WTC11 (cell line): ENCODE measurements at regions not wholly inside any gene's neighbourhood (a gene's known extent, or its start where the extent isn't known, plus 50 kb on each side); places are given as distances from the start of the nearest gene placed in this dataset.

Source experiments
- ATAC-seq: fragments of 200-7000 bp; cut with Tn5 transposase; 2 replicates; pipeline ENCODE4 v1.10.0; 2021; ENCODE audit warnings: mild to moderate bottlenecking, moderate library complexity
- CTCF ChIA-PET: fragments of 300-600 bp; sonication (Branson Sonifier 250); formaldehyde crosslinking; loops from one replicate; lab custom pipeline; 2021; ENCODE audit warnings: antibody characterized with exemption; lab: Charles Lee
- POLR2A ChIA-PET: fragments of 350-600 bp; sonication (Branson Sonifier 250); formaldehyde crosslinking; loops from one replicate; lab custom pipeline; 2021; ENCODE audit warnings: antibody characterized with exemption; lab: Charles Lee
- DNase-seq: peaks from one replicate; pipeline ENCODE4 v3.0.0; 2021; ENCODE audit warnings: low spot score
- H3K27ac Mint-ChIP-seq: 2 replicates; pipeline ENCODE4 v1.8.0; 2021; ENCODE audit warnings: mixed read lengths
- H3K27me3 Mint-ChIP-seq: 2 replicates; pipeline ENCODE4 v1.8.0; 2021; ENCODE audit warnings: low read depth, mild to moderate bottlenecking, moderate library complexity, mixed read lengths
- H3K36me3 Mint-ChIP-seq: 2 replicates; pipeline ENCODE4 v1.8.0; 2021; ENCODE audit warnings: mixed read lengths
- H3K4me1 Mint-ChIP-seq: 2 replicates; pipeline ENCODE4 v1.8.0; 2022; ENCODE audit warnings: mixed read lengths
- H3K4me3 Mint-ChIP-seq: 2 replicates; pipeline ENCODE4 v1.8.0; 2021; ENCODE audit warnings: mild to moderate bottlenecking, moderate library complexity, mixed read lengths
- H3K9me3 Mint-ChIP-seq: 2 replicates; pipeline ENCODE4 v1.8.0; 2021; ENCODE audit warnings: mixed read lengths
- EMX1 ChIP-seq: fragments of 250-450 bp; sonication (Bioruptor Pico); IDR thresholded peaks from 2 replicates; pipeline ENCODE4 v1.8.0; 2021; ENCODE audit warnings: mild to moderate bottlenecking
- ESRRA ChIP-seq: sonication (generic); formaldehyde crosslinking; IDR thresholded peaks from 2 replicates; pipeline ENCODE4 v1.8.1; 2022; ENCODE audit warnings: mild to moderate bottlenecking, missing genetic modification reagents, borderline replicate concordance
- FOXP1 ChIP-seq: sonication (generic); formaldehyde crosslinking; IDR thresholded peaks from 2 replicates; pipeline ENCODE4 v1.8.0; 2022; ENCODE audit warnings: missing genetic modification reagents, mild to moderate bottlenecking, moderate library complexity, borderline replicate concordance
- GTF2I ChIP-seq: fragments of 250-450 bp; sonication (Bioruptor Pico); conservative IDR thresholded peaks from 2 replicates; pipeline ENCODE4 v1.4.0; 2021; ENCODE audit warnings: mild to moderate bottlenecking
- IRF2 ChIP-seq: sonication (generic); formaldehyde crosslinking; IDR thresholded peaks from 2 replicates; pipeline ENCODE4 v1.8.0; 2022; ENCODE audit warnings: low read depth, missing genetic modification reagents, borderline replicate concordance
- NFYB ChIP-seq: sonication (generic); formaldehyde crosslinking; conservative IDR thresholded peaks from 2 replicates; pipeline ENCODE4 v1.8.0; 2022; ENCODE audit warnings: low read depth, missing genetic modification reagents
- NR2C2 ChIP-seq: sonication (generic); formaldehyde crosslinking; IDR thresholded peaks from 2 replicates; pipeline ENCODE4 v1.8.0; 2022; ENCODE audit warnings: mild to moderate bottlenecking, missing genetic modification reagents
- PRRX2 ChIP-seq: fragments of 250-450 bp; sonication (Bioruptor Pico); IDR thresholded peaks from 2 replicates; pipeline ENCODE4 v1.8.0; 2021; ENCODE audit warnings: mild to moderate bottlenecking
- TCF7 ChIP-seq: sonication (generic); formaldehyde crosslinking; IDR thresholded peaks from 2 replicates; pipeline ENCODE4 v1.8.0; 2022; ENCODE audit warnings: mild to moderate bottlenecking, low read depth, missing genetic modification reagents, moderate library complexity
- ZNF396 ChIP-seq: fragments of 250-450 bp; sonication (Bioruptor Pico); IDR thresholded peaks from 2 replicates; pipeline ENCODE4 v1.8.0; 2021; ENCODE audit warnings: mild to moderate bottlenecking, moderate library complexity, borderline replicate concordance
- TF ChIP-seq, protein P1 (sequence below): fragments of 250-450 bp; sonication (Bioruptor Pico); conservative IDR thresholded peaks from 2 replicates; pipeline ENCODE4 v1.9.0; 2021; ENCODE audit warnings: mild to moderate bottlenecking
- TF ChIP-seq, protein P2 (sequence below): sonication (generic); formaldehyde crosslinking; IDR thresholded peaks from 2 replicates; pipeline ENCODE4 v1.8.1; 2023; ENCODE audit warnings: mild to moderate bottlenecking, moderate library complexity, missing genetic modification reagents
- TF ChIP-seq, protein P3 (sequence below): sonication (generic); formaldehyde crosslinking; conservative IDR thresholded peaks from 2 replicates; pipeline ENCODE4 v1.8.1; 2023; ENCODE audit warnings: mild to moderate bottlenecking, low read depth, missing genetic modification reagents, moderate library complexity
- TF ChIP-seq, protein P4 (sequence below): sonication (generic); formaldehyde crosslinking; conservative IDR thresholded peaks from 2 replicates; pipeline ENCODE4 v1.8.1; 2022; ENCODE audit warnings: mild to moderate bottlenecking, missing genetic modification reagents
- TF ChIP-seq, protein P5 (sequence below): sonication (generic); formaldehyde crosslinking; IDR thresholded peaks from 2 replicates; pipeline ENCODE4 v1.8.1; 2023; ENCODE audit warnings: mild to moderate bottlenecking, missing genetic modification reagents

DNA sequence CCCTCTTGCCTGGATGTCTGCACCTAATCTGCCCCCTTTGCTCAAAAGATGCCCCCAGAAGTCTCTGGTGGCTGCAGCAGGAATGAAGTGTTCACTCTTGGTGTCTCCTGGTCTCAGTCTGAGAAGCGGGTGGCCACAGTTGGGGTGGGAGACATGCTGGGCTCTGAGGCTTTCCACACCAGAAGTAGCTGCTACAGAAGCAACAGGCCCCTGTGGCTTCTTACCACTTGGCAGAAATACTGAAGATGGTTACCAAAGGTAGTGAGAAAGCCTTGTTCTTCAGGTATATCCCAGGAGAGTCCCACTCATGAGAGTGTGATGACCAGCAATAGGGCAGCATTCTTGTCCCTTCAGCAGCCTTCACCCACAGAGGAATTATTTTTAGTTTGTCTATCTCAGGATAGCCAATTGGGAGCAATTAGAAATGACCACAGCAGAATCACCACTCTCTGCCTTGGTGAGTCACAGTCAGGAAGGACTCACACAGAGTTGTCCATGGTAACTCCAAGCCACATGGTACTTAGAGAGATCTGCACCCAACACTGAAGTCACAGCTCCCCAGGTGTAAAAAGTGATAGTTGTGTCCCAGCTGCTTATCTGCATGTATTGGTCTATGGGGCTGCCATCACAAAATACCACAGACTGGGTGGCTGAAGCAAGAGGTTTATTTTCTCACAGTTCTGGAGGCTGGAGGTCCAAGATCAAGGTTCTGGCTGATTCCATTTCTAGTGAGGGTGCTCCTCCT is 169.8 kb upstream of the ID2 start (continued):
- TF ChIP-seq, protein P1, sequence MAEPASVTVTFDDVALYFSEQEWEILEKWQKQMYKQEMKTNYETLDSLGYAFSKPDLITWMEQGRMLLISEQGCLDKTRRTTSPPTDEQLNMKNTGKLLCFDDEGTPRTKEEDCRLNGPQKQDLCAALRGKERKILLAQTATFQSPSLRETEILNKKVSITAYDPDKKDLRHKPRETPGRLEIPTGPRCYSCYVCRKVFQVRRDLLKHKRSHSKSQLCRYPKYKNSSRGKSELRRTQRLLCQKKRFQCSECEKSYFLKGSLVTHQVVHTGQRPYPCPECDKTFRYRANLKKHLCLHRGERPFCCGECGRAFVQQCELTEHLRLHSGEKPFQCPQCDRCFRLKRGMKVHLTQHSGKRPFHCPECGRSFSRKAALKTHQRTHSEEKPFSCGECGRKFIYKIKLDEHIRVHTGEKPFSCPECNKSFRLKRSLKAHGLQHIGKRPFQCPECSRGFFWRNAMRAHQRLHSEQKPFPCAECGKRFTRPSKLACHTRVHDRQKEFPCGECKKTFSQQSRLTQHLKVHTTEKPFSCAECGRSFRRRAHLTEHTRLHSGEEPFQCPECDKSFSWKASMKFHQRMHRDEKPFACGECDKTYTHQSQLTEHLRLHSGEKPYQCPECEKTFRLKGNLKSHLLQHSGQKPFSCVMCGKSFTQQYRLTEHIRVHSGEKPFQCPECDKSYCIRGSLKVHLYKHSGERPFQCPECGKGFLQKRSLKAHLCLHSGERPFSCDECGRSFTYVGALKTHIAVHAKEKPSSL (CRISPR knock-in tag), result no peak
- no peak for TF ChIP-seq GTF2I (CRISPR knock-in tag)
- no peak for TF ChIP-seq IRF2
- TF ChIP-seq ESRRA (CRISPR knock-in tag), result no peak
- TF ChIP-seq NR2C2, result no peak
- TF ChIP-seq, protein P2, sequence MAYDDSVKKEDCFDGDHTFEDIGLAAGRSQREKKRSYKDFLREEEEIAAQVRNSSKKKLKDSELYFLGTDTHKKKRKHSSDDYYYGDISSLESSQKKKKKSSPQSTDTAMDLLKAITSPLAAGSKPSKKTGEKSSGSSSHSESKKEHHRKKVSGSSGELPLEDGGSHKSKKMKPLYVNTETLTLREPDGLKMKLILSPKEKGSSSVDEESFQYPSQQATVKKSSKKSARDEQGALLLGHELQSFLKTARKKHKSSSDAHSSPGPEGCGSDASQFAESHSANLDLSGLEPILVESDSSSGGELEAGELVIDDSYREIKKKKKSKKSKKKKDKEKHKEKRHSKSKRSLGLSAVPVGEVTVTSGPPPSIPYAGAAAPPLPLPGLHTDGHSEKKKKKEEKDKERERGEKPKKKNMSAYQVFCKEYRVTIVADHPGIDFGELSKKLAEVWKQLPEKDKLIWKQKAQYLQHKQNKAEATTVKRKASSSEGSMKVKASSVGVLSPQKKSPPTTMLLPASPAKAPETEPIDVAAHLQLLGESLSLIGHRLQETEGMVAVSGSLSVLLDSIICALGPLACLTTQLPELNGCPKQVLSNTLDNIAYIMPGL (CRISPR knock-in tag), result no peak
- TF ChIP-seq TCF7 (CRISPR knock-in tag), result no peak
- TF ChIP-seq PRRX2 (CRISPR knock-in tag), result no peak
- TF ChIP-seq FOXP1 (CRISPR knock-in tag), result no peak
- no peak for TF ChIP-seq ZNF396 (CRISPR knock-in tag)

DNA sequence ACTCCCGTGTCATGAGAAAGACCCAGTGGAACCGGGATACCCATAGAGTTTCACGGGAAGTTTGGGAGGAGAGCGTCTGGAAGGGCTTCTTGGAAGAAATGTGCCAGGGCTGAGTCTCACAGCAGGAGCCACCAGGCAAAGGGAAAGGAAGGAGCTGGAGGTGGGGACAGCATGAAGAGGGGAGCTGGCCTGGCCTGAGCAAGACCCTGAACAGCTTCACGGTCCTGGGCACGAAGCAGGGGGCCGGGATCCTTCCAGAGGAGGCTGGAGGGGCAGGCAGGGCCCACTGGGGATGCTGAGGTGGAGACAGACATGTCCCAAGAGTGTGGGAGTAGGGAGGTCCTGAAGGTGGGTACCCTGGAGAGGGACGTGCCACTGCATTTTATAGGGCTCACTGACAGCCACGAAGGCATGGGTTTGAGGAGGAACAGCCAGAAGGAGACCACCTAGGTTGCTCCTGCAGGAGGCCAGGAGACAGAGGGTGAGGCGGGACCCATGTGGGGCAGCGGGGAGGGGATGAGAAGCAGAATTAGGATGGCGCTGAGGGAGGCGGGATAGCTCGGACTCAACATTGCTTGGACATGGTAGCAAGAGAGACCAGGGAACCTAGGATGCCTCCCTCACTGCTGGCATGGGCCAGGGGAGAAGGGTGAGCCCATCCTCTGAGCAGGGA is 168.1 kb upstream of the ID2 start:
- peaks cover 37% of the 10 kb centered on the region for H3K9me3 Mint-ChIP-seq
- peaks cover 21% of the 10 kb centered on the region for H3K36me3 Mint-ChIP-seq
- TF ChIP-seq EMX1, result no peak
- TF ChIP-seq, protein P3, sequence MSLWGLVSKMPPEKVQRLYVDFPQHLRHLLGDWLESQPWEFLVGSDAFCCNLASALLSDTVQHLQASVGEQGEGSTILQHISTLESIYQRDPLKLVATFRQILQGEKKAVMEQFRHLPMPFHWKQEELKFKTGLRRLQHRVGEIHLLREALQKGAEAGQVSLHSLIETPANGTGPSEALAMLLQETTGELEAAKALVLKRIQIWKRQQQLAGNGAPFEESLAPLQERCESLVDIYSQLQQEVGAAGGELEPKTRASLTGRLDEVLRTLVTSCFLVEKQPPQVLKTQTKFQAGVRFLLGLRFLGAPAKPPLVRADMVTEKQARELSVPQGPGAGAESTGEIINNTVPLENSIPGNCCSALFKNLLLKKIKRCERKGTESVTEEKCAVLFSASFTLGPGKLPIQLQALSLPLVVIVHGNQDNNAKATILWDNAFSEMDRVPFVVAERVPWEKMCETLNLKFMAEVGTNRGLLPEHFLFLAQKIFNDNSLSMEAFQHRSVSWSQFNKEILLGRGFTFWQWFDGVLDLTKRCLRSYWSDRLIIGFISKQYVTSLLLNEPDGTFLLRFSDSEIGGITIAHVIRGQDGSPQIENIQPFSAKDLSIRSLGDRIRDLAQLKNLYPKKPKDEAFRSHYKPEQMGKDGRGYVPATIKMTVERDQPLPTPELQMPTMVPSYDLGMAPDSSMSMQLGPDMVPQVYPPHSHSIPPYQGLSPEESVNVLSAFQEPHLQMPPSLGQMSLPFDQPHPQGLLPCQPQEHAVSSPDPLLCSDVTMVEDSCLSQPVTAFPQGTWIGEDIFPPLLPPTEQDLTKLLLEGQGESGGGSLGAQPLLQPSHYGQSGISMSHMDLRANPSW (CRISPR knock-in tag), result no peak
- TF ChIP-seq NFYB (CRISPR knock-in tag), result no peak
- TF ChIP-seq, protein P4, sequence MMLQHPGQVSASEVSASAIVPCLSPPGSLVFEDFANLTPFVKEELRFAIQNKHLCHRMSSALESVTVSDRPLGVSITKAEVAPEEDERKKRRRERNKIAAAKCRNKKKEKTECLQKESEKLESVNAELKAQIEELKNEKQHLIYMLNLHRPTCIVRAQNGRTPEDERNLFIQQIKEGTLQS (CRISPR knock-in tag), result no peak
- TF ChIP-seq, protein P5, sequence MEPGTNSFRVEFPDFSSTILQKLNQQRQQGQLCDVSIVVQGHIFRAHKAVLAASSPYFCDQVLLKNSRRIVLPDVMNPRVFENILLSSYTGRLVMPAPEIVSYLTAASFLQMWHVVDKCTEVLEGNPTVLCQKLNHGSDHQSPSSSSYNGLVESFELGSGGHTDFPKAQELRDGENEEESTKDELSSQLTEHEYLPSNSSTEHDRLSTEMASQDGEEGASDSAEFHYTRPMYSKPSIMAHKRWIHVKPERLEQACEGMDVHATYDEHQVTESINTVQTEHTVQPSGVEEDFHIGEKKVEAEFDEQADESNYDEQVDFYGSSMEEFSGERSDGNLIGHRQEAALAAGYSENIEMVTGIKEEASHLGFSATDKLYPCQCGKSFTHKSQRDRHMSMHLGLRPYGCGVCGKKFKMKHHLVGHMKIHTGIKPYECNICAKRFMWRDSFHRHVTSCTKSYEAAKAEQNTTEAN, result no peak
- no peak for ATAC-seq
- ChIA-PET CTCF (no interaction called here), POLR2A (no interaction called here)
- no peaks in the 10 kb centered on the region for H3K4me1 Mint-ChIP-seq
- H3K4me3 Mint-ChIP-seq, result no peak overlapping the region
- H3K27me3 Mint-ChIP-seq, result 0 out of 2 replicates have a peak, but pooled peaks cover 4% of the 10 kb centered on the region
- H3K27ac Mint-ChIP-seq, result no peak overlapping the region
- no peak for DNase-seq
